IPS-18a (cell line): ENCODE measurements at regions not wholly inside any gene's neighbourhood (a gene's known extent, or its start where the extent isn't known, plus 50 kb on each side); places are given as distances from the start of the nearest gene placed in this dataset.
A peak's percentile ranks its signal among the peaks of the same experiment; 100 is the strongest.

Experiments used
- H3K27ac ChIP-seq: one replicate; pipeline ENCODE4 v1.5.1; 2013; ENCODE audit warnings: low read length
- H3K27me3 ChIP-seq: one replicate; pipeline ENCODE4 v1.6.1; 2013; ENCODE audit warnings: mild to moderate bottlenecking, low read length; ENCODE audit not compliant: control insufficient read depth, insufficient read depth
- H3K36me3 ChIP-seq: one replicate; pipeline ENCODE4 v1.6.1; 2013; ENCODE audit warnings: low read depth, low read length; ENCODE audit not compliant: control insufficient read depth
- H3K4me1 ChIP-seq: one replicate; pipeline ENCODE4 v1.6.1; 2013; ENCODE audit warnings: low read depth, low read length; ENCODE audit not compliant: control insufficient read depth
- H3K4me3 ChIP-seq: one replicate; pipeline ENCODE4 v1.5.1; 2013; ENCODE audit warnings: low read length
- H3K9ac ChIP-seq: one replicate; pipeline ENCODE4 v1.6.1; 2013; ENCODE audit warnings: mild to moderate bottlenecking, low read length, moderate library complexity
- H3K9me3 ChIP-seq: one replicate; pipeline ENCODE4 v1.6.1; 2013; ENCODE audit warnings: low read depth, low read length; ENCODE audit not compliant: control insufficient read depth

- H3K9ac ChIP-seq, result no peak overlapping the region
- H3K27ac ChIP-seq, result no peak overlapping the region
- H3K27me3 ChIP-seq, result no peaks in the 10 kb centered on the region
- no peak overlapping the region for H3K4me3 ChIP-seq
- H3K4me1 ChIP-seq, result no peaks in the 10 kb centered on the region
- H3K9me3 ChIP-seq, result no peaks in the 10 kb centered on the region
- no peaks in the 10 kb centered on the region for H3K36me3 ChIP-seq
Observed at GRCh38 chr14:97432586-97432985, 635.4 kb downstream of the VRK1 start.

- Histone ChIP-seq H3K9me3 (no peaks in the 10 kb centered on the region), H3K9ac (no peak overlapping the region), H3K4me3 (no peak overlapping the region), H3K4me1 (no peaks in the 10 kb centered on the region), H3K27me3 (no peaks in the 10 kb centered on the region), H3K36me3 (no peaks in the 10 kb centered on the region), H3K27ac (no peak overlapping the region)
Observed at GRCh38 chr14:97441740-97442362, 644.7 kb downstream of the VRK1 start.

GRCh38 chr14:97442363-97442762 lies 645.2 kb downstream of the VRK1 start:
- Histone ChIP-seq H3K4me1 (no peaks in the 10 kb centered on the region), H3K9ac (no peak overlapping the region), H3K36me3 (no peaks in the 10 kb centered on the region), H3K27me3 (no peaks in the 10 kb centered on the region), H3K9me3 (no peaks in the 10 kb centered on the region), H3K4me3 (no peak overlapping the region), H3K27ac (no peak overlapping the region)

GRCh38 chr14:97443412-97443811 lies 646.2 kb downstream of the VRK1 start:
- Histone ChIP-seq H3K4me3 (no peak overlapping the region), H3K27me3 (no peaks in the 10 kb centered on the region), H3K9me3 (no peaks in the 10 kb centered on the region), H3K27ac (no peak overlapping the region), H3K9ac (no peak overlapping the region), H3K4me1 (no peaks in the 10 kb centered on the region), H3K36me3 (no peaks in the 10 kb centered on the region)

- H3K4me3 ChIP-seq, result no peak overlapping the region
- H3K27me3 ChIP-seq, result no peaks in the 10 kb centered on the region
- H3K9me3 ChIP-seq, result no peaks in the 10 kb centered on the region
Observed at GRCh38 chr14:97444248-97444647, 647.1 kb downstream of the VRK1 start.

GRCh38 chr14:97445367-97445766 lies 648.2 kb downstream of the VRK1 start:
- Histone ChIP-seq H3K27ac (no peak overlapping the region), H3K9ac (no peak overlapping the region), H3K27me3 (no peaks in the 10 kb centered on the region), H3K9me3 (no peaks in the 10 kb centered on the region), H3K4me3 (no peak overlapping the region), H3K36me3 (no peaks in the 10 kb centered on the region), H3K4me1 (no peaks in the 10 kb centered on the region)

More at GRCh38 chr14:97444248-97444647, 647.1 kb downstream of the VRK1 start:
- H3K9ac ChIP-seq, result no peak overlapping the region
- H3K36me3 ChIP-seq, result no peaks in the 10 kb centered on the region
- H3K4me1 ChIP-seq, result no peaks in the 10 kb centered on the region
- H3K27ac ChIP-seq, result no peak overlapping the region

- no peaks in the 10 kb centered on the region for H3K9me3 ChIP-seq
- H3K27me3 ChIP-seq, result no peaks in the 10 kb centered on the region
- no peak overlapping the region for H3K27ac ChIP-seq
- no peak overlapping the region for H3K9ac ChIP-seq
- H3K36me3 ChIP-seq, result no peaks in the 10 kb centered on the region
- H3K4me1 ChIP-seq, result no peaks in the 10 kb centered on the region
- no peak overlapping the region for H3K4me3 ChIP-seq
Observed at GRCh38 chr14:97446087-97446486, 648.9 kb downstream of the VRK1 start.

- H3K9me3 ChIP-seq, result no peaks in the 10 kb centered on the region
Observed at GRCh38 chr14:97452314-97452713, 655.1 kb downstream of the VRK1 start.

GRCh38 chr14:97453991-97454390 lies 656.8 kb downstream of the VRK1 start:
- Histone ChIP-seq H3K27me3 (peaks cover 24% of the 10 kb centered on the region), H3K4me3 (no peak overlapping the region), H3K9ac (no peak overlapping the region), H3K27ac (no peak overlapping the region), H3K4me1 (peaks cover 11% of the 10 kb centered on the region), H3K36me3 (no peaks in the 10 kb centered on the region), H3K9me3 (no peaks in the 10 kb centered on the region)

More at GRCh38 chr14:97452314-97452713, 655.1 kb downstream of the VRK1 start:
- peaks cover 10% of the 10 kb centered on the region for H3K27me3 ChIP-seq
- H3K4me1 ChIP-seq, result no peaks in the 10 kb centered on the region
- H3K36me3 ChIP-seq, result no peaks in the 10 kb centered on the region
- H3K27ac ChIP-seq, result no peak overlapping the region
- H3K4me3 ChIP-seq, result no peak overlapping the region
- no peak overlapping the region for H3K9ac ChIP-seq

GRCh38 chr14:97456462-97456861 lies 659.3 kb downstream of the VRK1 start:
- no peak overlapping the region for H3K9ac ChIP-seq
- no peaks in the 10 kb centered on the region for H3K9me3 ChIP-seq
- peaks cover 32% of the 10 kb centered on the region for H3K27me3 ChIP-seq
- peaks cover 15% of the 10 kb centered on the region for H3K4me1 ChIP-seq
- no peaks in the 10 kb centered on the region for H3K36me3 ChIP-seq
- H3K4me3 ChIP-seq, result no peak overlapping the region
- no peak overlapping the region for H3K27ac ChIP-seq

- Histone ChIP-seq H3K4me3 (no peak overlapping the region), H3K4me1 (peaks cover 15% of the 10 kb centered on the region), H3K27me3 (peaks cover 32% of the 10 kb centered on the region), H3K9ac (no peak overlapping the region), H3K36me3 (no peaks in the 10 kb centered on the region), H3K27ac (no peak overlapping the region), H3K9me3 (peaks cover 3% of the 10 kb centered on the region)
Observed at GRCh38 chr14:97456958-97457357, 659.8 kb downstream of the VRK1 start.

- Histone ChIP-seq H3K4me3 (peak overlapping the region; percentile 54), H3K9me3 (peaks cover 3% of the 10 kb centered on the region), H3K4me1 (peaks cover 15% of the 10 kb centered on the region), H3K9ac (no peak overlapping the region), H3K27me3 (peaks cover 32% of the 10 kb centered on the region), H3K27ac (no peak overlapping the region), H3K36me3 (no peaks in the 10 kb centered on the region)
Observed at GRCh38 chr14:97457575-97458085, 660.4 kb downstream of the VRK1 start.
